Right hindlimb (tissue), 1 donor: ENCODE measurements at regions not wholly inside any gene's neighbourhood (a gene's known extent, or its start where the extent isn't known, plus 50 kb on each side); places are given as distances from the start of the nearest gene placed in this dataset.
A peak's percentile ranks its signal among the peaks of the same experiment; 100 is the strongest.

Experiments
- DNase-seq: peaks from one replicate; pipeline ENCODE4 v3.0.0-alpha.2; 2018

DNA sequence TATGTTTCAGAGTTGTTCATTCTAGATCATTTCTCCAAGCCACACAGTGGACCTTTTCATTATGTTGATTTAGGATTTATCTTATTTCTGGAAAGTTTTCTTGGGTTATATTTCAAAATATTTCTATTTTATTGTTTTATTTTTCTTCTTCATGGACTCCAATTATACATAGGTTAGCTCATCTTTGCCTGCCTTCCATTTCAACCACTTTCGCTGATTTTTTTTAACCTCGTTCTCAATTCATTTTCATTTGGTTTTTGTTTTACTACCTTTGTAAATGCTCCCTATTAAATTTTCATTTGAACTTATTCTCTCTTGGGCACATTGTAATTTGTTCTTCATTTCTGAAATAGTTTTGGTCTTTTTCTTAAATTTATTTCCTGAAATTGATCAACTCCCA lies 169.0 kb upstream of the PITX1 start:
- no peak for DNase-seq

DNA sequence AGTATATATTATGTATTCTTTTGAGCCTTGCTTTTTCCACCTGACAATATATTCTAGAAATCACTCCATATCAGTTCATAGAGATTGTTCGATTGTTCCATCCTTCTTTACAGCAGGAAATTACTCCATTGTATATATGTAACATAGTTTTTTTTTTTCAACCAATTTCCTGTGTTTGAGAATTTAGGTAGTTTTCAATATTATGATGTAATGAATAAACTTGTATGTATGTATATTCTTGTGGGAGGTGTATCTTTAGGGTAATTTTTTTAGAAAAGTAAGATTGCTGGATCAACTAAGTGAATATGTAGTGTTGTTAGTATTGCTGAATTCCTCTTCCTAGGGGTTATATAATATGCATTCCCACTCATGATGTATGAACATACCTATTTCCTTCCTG lies 165.9 kb upstream of the PITX1 start:
- DNase-seq: no peak

DNA sequence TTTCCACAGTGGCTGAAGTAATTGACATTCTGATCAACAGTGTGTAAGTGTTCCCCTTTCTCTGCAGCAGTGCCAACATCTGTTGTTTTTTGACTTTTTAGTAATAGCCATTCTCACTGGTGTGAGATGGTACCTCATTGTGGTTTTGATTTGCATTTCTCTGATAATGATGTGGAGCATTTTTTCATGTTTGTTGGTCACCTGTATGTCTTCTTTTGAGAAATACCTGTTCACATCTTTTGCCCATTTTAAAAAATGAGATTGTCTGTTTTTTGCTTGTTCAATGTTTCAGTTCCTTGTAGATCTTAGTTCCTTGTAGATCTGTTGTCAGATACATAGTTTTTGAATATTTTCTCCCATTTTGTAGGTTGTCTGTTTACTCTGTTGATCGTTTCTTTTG lies 162.5 kb upstream of the PITX1 start:
- no peak for DNase-seq

DNA sequence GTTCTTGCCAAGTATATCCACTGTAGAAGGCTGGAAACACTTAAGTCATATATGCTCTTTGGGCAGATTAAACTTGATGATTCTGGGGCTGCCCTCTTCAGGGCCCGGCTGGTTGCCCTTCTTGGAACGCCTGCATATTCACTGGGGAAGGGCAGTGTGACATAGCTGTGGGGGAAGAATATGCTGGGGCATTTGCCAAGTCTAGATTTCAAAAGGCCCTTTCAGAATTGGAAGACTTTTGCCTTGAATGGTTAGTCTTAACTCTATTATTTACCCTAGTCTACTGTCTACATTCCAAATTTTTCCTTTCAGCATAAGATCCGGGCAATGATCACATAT lies 161.2 kb upstream of the PITX1 start:
- DNase-seq: no peak

DNA sequence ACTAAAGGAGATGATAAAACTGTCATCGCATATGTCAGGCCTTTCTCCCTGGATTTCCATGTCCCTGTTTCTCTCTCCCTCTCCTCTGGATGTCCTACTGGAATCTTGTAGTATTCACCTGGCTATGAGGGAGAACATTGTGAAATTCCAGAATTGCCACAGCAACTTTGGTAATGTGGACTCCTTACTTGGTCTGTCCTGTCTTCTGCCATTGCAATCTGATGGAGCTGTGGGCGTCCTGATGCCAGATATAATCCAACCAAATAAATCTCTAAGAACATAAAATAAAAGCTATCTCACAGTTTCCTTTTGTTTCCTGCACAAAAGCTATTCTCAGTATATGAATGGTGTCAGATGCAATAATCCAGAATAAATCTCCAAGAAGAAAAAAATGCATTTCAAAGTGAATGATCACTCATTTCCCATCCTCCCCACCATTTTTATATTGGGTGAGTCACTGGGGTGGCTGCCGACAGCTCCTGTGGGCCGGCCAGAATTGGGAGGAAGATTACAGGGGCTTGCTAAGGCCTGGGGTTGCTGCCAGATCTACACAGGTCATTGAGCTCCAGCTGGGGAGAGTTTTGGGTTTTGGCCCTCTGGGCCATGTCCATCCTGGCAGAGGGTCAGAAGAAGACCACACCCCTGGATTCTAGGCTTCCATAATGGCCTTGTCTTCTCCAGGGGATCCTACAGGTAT lies 160.7 kb upstream of the PITX1 start:
- peak; percentile 67 for DNase-seq

DNA sequence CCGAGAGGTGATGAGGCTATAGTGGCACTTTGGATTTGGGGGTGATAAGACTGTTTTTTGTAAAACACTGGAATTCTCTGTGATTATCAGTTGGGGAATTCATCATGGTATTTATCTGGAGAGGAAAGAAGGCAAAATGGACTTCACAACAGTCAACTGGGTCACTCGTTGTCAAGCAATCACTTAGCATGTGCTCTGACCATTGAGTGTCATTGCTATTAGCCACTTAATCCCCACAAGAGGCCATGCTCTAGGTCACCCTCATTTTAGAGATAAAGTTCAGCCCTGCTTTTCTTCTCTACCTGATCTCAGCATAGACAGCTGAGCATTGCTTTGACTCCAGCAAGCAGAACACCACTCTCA lies 160.1 kb upstream of the PITX1 start:
- no peak for DNase-seq

DNA sequence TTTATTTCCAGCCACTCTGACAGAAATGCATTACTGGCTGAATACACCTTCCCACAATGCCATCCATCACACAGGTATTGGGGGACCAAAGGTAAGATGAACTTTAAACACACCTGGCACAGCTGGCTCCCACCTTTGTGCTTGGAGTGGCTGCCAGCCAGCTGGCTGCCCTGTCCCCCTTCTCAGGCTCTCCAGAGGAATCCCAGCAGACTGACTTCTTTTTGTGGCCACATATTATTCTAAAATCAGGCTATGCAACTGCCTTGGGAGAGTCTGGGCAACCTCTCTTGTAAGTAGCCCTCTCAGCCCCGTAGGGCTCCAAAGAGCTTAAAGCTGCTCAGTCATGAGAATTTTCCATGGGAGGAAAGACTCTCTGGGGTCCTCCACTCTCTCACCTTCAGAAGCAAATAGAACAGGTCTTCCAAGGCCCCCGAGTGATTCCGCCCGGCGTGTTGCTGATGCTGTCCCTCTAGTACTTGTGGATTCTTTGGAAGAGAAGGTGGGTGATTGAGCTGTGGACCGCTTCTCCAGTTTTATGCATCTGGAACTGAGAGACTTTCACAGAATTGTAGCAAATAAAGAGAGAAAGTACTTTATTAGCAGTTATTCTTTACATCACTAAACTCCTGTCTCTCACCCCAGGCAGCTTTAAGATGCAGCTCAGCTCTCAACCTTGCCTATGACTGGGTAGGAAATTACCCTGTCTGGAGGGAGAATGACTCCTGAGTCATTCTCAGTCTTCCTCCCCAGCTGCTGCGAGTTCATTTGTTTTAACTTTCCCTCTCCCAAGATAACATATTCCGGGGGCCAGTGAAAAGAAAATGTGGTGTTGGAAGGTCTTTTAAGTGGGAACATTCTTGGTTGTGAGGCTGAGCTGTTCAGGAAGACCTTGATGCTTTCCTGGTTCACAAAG lies 159.4 kb upstream of the PITX1 start:
- no peak for DNase-seq

DNA sequence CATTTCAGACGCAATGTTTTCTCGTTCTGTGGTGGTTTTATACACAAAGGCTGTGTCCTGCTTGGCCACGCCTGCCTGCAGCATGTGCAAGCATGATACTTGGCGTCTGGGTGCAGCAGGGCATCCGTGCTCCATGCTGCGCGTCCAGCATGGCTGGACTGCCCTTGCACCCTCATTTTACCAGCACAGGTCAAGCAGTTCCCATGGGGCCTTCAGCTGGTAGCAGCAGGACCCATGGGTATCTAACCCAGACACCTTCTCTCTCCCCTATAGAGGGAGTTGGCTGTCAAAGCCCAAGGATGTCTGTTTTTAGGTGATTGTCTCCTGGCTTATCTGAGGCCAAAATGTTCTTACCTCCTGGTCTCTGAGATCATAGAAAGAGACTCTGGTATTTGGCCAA lies 158.3 kb upstream of the PITX1 start:
- no peak for DNase-seq

DNA sequence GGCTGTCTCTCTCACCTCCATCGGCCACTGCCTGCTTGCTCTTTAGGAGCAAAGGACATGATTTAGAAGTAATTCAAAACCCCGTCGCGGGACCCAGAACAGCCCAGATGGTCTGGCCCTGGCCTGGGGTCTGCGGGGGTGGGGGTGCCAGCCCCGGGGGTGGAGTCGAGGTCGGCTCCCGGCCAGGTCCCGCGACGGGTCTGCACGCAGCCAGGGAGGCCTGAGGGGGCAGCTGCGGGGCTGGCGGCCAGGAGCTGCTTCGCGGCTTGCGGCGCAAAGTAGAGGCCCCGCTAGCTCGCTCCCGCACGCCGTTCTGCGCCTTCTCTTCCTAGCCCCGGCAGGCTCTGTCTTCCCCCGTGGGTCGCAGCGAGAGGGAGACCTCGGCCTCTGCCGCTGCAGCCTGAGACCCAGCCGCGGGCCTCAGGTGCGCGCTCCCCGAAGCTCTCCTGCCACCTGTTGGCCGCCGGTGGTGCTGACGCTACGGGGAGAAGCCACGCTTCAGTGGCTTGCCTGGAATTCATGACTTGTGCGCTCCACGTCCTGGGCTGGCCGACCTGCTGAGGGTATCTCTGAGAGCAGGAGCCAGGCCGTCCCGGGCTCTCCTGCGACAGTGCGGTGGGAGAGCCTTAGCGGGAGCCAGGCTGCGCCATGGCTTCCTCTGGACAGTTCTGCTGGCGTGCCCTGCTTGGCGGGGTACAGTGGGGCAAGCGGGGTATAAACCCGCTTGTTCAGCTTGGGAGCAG lies 157.2 kb upstream of the PITX1 start:
- DNase-seq: peak; percentile 88

DNA sequence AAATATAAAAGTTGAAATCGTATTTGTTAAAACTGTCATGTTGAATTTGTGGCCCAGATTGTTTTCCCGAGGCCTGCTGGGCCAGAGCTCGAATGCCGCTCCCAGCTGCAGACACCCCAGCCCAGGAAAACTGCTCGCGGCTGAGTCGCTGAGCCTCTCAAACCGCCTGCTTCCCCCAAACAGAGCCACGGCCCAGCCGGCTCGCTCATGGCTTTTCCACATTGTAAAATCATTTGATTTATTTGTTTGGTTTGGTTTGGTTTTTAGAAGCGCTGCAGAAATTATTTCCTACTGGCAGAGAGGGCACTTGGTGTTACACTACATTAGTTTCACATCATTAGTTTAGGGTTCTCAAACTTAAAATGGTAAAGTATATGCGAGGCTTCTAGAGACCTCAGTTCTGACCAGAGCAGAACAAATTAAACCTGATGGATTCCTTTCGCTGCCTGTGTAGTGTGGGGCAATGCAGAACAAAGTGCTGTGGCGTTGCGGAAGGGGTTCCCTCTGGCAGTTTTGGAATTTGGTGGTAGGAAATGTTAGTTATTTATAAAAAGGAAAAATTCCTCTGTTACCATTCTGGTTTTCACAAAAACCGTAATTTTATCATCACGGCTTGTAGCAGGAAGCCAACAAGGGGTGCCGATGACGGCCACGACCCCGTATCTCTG lies 156.5 kb upstream of the PITX1 start:
- DNase-seq: peak; percentile 51

DNA sequence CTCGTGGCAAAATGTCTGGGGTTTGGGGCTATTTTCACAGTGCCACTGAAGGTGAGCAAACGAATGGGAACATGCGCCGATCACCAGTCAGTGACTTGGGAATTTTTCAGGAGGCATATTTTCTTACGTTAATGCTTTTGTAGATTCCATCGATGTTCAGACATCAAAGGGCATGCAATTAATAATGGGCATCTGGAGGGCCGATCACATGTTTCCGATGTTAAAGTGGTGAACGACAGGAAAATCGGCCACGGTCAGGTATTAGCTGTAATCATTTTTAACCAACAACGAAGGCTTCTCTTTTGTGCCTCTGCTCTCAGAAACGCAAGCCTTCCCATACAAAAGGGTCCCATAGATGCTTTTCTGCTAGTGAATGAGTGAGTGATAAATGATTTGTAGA lies 155.0 kb upstream of the PITX1 start:
- no peak for DNase-seq

DNA sequence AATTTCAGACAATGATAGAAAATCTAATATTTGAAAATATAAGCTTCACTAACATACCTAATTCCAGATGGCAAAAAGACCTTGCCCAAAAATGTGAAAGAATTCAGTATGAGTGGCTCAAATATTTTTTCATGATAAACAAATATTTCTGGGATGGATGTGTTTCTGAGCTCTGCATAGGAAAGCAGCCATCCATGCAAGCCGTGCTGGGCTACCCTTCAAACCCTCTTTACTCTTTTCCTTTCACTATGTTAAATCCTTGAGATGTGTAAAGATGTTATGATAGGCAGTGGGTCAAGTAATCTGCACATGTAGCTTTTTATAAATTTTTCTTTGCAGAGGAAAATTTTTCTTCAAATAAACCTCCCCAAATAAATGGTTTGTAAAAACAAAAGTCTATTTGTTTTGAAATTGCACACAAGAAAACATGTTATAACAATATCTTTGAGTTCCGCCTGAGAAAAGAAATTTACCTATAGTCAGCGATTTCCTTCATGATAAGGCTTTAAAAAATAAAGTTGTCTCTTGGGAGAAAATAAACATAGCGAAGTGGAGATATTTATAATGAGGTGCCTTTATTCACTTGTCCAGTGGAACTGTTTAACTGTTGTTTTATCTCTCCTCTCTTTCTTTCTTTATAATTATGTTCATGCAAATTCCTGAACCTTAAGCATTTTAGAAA lies 154.3 kb upstream of the PITX1 start:
- DNase-seq: no peak

DNA sequence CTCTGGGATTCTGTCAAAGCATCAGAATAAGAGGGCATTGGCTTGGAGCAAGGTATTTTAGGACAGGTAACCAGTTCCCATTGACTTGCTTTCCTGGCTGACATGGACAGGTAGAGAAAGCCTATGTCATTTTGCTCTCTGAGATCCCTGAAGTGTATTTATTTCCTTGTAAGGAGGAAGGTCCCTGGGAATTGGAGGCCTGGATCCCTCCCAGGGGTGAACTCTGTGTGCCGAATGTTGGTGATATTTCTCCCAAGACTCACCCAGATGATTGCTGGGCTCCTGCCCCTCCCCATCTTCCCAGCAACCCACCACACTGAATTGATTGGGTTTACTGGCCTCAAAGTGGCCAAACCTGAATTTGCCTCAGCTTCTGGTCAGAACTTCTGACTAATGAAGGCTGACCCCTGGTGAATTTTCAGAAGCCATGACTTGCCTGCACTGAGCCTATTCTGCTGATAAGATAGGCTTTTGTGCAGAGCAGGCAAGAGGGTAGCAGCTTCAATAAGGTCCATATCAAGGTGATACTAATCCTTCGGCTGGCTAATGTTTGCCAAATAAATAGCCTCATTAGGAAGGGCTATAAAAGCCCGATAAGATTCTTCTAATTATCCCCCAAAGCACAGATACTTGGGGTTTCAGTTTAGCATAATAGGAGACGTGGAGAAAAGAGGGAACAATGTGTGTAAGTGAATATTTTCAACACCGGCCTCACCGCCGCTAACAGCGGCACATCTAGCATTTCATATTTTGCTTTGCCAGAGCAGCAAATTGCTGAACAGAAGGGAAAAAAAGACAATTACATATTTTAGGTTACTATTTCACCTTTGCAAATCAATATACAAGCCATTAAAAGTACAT lies 152.9 kb upstream of the PITX1 start:
- DNase-seq: no peak

DNA sequence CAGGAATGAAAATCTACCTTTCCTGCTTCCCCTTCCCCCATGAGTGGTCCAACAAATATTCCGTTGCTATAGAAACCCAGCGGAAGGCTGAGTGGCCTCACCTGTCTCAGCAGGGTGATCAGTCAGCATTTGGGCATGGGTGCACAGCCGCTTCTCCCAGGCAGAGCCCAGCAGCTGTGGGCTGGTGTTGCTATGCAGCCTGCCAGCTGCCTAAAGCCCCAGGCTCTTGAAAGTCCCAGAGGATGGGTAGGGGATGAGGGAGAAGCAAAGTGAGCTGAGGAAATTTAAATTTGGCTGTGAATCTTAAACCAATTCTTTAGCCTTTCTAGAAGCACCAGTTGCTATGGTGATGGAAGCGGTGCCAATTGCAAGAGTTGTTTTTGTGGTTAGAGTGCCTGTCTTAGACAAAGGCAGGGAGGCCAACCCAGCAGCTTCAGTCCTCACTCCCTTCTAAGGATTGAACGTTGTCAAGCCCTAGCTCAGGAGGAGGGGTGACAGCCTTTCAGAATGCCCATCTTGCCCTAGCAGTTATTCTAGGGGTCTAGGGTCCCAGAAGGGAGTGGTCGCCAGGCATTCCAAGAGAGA lies 151.5 kb upstream of the PITX1 start:
- peak; percentile 61 for DNase-seq

DNA sequence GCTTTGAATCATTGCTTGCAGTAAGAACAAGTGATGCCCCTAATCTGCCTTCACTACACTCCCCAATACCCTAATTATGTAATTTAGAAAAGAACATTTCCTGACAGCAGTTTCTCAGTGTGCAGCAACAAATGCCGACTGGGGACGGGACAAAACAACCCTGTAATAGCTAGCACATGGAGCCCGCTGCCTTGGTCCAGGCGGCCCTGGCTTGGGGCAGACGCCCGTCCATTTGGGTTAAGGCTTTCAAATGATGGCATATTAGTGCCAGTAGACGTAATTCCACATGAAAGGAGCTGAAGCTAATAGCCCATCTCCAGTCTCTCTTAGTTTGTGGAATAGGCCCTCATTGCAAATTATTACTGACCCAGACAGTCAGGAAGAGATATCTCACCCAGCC lies 150.6 kb upstream of the PITX1 start:
- DNase-seq: no peak

DNA sequence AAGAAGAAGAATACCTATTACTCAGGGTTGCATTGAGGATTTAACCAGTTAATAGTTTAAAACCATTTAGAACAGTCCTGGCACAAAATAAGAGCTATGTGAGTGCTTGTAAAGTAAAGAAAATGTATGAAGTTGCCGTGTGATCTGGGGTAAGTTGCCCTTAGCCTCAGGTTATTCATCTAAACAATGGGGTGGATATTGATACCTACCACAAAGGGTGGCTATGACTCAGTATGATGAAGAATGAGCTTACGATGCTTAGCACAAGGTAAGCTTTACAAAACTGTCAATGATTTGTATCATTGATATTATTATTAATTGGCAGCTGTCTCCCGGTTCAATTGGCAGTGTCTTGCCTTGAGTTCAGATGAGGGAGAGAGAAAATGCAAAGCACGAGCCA lies 149.4 kb upstream of the PITX1 start:
- DNase-seq: no peak

DNA sequence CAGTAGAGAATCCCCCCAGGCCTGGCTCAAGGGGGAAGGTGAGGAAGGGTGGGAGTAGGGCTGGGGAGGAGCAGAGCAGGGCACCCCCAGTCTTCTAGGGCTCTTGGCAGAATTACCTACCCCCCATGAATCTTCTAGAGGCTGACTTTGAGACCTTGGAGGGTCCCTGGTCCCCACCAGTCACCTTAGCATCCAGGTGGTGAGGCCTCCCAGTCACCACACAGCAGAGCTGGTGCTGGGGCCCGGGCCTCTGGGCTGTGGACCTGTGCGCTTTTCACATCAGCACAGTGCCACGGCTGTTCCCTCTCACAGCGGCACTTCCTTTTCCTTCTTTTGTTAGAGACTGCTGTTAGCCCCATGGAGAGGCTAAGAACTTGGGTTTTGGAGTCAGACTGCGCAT lies 148.6 kb upstream of the PITX1 start:
- no peak for DNase-seq

DNA sequence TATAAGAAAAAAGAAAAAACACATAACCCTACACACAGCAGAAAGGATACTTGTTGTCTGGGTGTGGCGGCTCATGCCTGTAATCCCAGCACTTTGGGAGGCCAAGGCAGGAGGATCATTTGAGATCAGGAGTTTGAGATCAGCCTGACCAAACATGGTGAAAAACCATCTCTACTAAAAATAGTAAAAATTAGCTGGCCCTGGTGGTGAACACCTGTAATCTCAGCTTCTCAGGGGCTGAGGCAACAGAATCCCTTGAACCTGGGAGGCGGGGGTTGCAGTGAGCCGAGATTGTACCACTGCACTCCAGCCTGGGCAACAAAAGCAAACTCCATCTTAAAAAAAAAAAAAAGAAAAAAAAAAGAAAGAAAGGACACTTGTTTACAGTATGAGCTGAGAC lies 147.6 kb upstream of the PITX1 start:
- no peak for DNase-seq

DNA sequence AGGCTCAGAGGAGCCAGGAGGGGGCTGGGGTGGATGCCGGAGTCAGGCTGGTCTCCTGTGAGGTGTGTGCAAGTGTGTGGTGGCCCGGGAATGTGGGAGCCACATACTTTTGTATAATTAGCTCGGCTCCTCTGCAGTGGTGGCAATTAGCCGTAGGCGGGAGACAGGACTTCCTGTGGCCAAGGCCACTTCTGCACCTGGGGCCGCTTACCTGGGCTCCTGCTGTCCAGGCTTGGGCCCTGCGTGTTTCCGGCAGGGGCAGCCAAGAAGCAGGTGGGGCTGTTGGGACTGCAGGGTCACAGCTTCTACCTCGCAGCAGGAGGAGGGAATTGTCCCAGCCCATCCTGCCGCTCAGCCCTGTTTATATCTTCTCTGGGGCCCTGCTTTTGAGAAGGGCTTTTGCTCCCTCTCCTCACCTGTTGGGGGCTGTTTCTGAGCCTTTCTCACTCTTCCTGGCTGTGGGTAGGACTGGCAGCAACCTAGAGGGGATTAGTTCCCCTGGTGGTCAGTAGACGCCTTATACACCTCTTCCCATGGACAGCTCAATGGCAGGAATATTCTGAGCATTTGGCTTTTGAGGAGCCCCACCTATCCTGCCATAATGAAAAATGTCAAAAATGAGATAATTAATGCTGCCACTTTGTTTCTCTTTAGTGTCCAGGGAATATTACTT lies 145.4 kb upstream of the PITX1 start:
- no peak for DNase-seq

DNA sequence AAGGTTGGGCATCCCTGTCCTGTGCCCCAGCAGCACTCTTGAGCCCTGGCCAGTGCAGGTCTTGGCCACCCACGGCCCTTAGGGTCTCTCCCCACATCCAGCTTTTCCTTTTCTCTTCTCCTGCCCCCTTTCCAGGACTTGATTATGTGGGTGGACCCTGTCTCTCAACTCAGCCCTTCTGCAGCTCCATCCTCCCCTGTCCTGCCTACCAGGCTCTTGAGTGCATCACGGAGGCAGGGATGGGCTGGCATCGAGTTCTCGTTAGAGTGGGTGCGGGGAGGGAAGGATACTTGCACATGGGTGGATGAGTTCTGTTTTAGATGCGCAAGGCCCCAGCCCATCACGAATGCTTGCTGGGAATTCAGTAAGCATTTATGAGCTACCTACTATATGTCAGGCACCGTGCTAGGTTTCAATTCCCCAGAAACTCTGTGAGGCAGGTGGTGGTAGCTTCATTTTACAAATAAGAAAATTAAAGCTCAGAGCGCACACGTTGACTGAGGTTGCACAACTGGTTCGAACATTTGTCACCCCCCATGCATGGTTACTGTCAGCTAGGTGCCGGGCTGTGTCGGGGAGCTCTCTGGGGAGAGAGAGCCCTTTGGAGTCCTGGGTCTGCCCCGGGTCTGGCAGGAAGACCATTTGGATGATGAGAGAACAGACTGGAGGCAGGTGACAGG lies 144.6 kb upstream of the PITX1 start:
- no peak for DNase-seq
